Natural killer cell (primary cell): ENCODE measurements at regions not wholly inside any gene's neighbourhood (a gene's known extent, or its start where the extent isn't known, plus 50 kb on each side); places are given as distances from the start of the nearest gene placed in this dataset.

Source experiments
- ATAC-seq, 3 donors: fragments of 150-1000 bp in 2 of 3; fragments of 200-7000 bp in 1 of 3; cut with Tn5 transposase; 1 replicate in 1 of 3; 2 replicates in 2 of 3; pipeline ENCODE4 v1.10.0; 2021; ENCODE audit warnings: mild to moderate bottlenecking in 2 of 3, moderate library complexity in 2 of 3
- DNase-seq, 2 donors: peaks; one replicate each; pipeline versions ENCODE4 v3.0.0 to v3.0.0-alpha.2; 2013 to 2021; ENCODE audit warnings: mixed read lengths in 1 of 2
- H3K27ac ChIP-seq: one replicate; pipeline ENCODE4 v1.5.1; 2013; ENCODE audit warnings: mild to moderate bottlenecking, low read length
- H3K27me3 ChIP-seq: one replicate; pipeline ENCODE4 v1.6.1; 2013; ENCODE audit warnings: low read length; ENCODE audit not compliant: control insufficient read depth, insufficient read depth
- H3K36me3 ChIP-seq: one replicate; pipeline ENCODE4 v1.6.1; 2013; ENCODE audit warnings: low read length; ENCODE audit not compliant: control insufficient read depth, insufficient read depth
- H3K4me1 ChIP-seq: one replicate; pipeline ENCODE4 v1.6.1; 2013; ENCODE audit warnings: low read length; ENCODE audit not compliant: control insufficient read depth, insufficient read depth
- H3K4me3 ChIP-seq: one replicate; pipeline ENCODE4 v1.5.1; 2013; ENCODE audit warnings: low read length
- H3K9me3 ChIP-seq: one replicate; pipeline ENCODE4 v1.6.1; 2013; ENCODE audit warnings: low read length; ENCODE audit not compliant: control insufficient read depth, insufficient read depth
- H3K27ac Mint-ChIP-seq, 2 donors: one replicate each; pipeline ENCODE4 v1.8.0; 2022; ENCODE audit warnings: mild to moderate bottlenecking in 2 of 2, mixed read lengths in 2 of 2, moderate library complexity in 1 of 2
- H3K27me3 Mint-ChIP-seq, 2 donors: one replicate each; pipeline ENCODE4 v1.8.0; 2022; ENCODE audit warnings: low read depth in 2 of 2, mixed read lengths in 2 of 2
- H3K36me3 Mint-ChIP-seq: one replicate; pipeline ENCODE4 v1.8.0; 2022; ENCODE audit warnings: mixed read lengths
- H3K4me1 Mint-ChIP-seq, 2 donors: one replicate each; pipeline ENCODE4 v1.8.0; 2022; ENCODE audit warnings: mixed read lengths in 2 of 2
- H3K4me3 Mint-ChIP-seq: one replicate; pipeline ENCODE4 v1.8.0; 2022; ENCODE audit warnings: mild to moderate bottlenecking, moderate library complexity, mixed read lengths
- H3K9me3 Mint-ChIP-seq, 2 donors: one replicate each; pipeline ENCODE4 v1.8.0; 2022; ENCODE audit warnings: mixed read lengths in 2 of 2
- WGBS: methylation state at CpG from one replicate; pipeline ENCODE4 v1.1.7; 2013; ENCODE audit warnings: missing lambda C conversion rate; ENCODE audit not compliant: insufficient coverage; 5-methylcytosine and 5-hydroxymethylcytosine counted together
- intact Hi-C: fragments of 100-400 bp; cut with micrococcal nuclease; formaldehyde crosslinking; loops from one replicate; pipeline ENCODE4 v1.14.2; 2022
- TF ChIP-seq, protein P1 (sequence below): fragments of 200-600 bp; IDR thresholded peaks from one replicate; pipeline ENCODE4 v1.8.0; 2022; ENCODE audit warnings: antibody characterized with exemption

DNA sequence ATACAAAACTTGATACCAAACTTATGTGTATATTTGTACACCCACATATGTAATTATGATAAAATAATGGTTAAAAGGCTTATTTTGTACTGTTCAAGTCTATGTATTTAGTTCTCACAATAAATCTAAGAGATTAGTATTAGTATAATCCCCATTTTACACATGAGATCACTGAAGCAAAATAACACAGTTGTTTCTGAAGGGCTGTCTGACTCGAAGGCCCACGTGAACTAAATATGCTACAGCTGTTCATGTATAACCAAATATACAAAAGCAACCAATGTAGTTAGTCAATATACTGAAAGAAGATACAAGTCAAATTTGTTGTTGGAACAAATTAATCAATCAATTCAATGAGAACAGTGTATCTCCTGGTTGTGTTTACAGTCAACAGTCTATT lies 959.2 kb downstream of the EPHA7 start:
- H3K27ac Mint-ChIP-seq, result no peak overlapping the region
- H3K9me3 Mint-ChIP-seq, result peaks cover 14 to 17% of the 10 kb centered on the region in 2 donors
- H3K36me3 ChIP-seq, result no peaks in the 10 kb centered on the region
- H3K9me3 ChIP-seq, result no peaks in the 10 kb centered on the region
- TF ChIP-seq, protein P1, sequence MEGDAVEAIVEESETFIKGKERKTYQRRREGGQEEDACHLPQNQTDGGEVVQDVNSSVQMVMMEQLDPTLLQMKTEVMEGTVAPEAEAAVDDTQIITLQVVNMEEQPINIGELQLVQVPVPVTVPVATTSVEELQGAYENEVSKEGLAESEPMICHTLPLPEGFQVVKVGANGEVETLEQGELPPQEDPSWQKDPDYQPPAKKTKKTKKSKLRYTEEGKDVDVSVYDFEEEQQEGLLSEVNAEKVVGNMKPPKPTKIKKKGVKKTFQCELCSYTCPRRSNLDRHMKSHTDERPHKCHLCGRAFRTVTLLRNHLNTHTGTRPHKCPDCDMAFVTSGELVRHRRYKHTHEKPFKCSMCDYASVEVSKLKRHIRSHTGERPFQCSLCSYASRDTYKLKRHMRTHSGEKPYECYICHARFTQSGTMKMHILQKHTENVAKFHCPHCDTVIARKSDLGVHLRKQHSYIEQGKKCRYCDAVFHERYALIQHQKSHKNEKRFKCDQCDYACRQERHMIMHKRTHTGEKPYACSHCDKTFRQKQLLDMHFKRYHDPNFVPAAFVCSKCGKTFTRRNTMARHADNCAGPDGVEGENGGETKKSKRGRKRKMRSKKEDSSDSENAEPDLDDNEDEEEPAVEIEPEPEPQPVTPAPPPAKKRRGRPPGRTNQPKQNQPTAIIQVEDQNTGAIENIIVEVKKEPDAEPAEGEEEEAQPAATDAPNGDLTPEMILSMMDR, result no peak
- H3K4me3 Mint-ChIP-seq, result no peak overlapping the region
- no peaks in the 10 kb centered on the region for H3K4me1 Mint-ChIP-seq
- H3K27me3 ChIP-seq, result no peaks in the 10 kb centered on the region
- ATAC-seq (no peak), DNase-seq (no peak)
- H3K27ac ChIP-seq, result no peak overlapping the region
- no peaks in the 10 kb centered on the region for H3K27me3 Mint-ChIP-seq
- H3K4me1 ChIP-seq, result no peaks in the 10 kb centered on the region
- no CpG with 5 or more reads among the region's 2 CpGs for WGBS
- intact Hi-C loops, result no loop called here
- H3K4me3 ChIP-seq, result no peak overlapping the region
- peaks cover 5% of the 10 kb centered on the region for H3K36me3 Mint-ChIP-seq

- WGBS, result no CpG with 5 or more reads among the region's 1 CpG
- no peaks in the 10 kb centered on the region for H3K27me3 Mint-ChIP-seq
These were observed 959.8 kb downstream of the EPHA7 start for GRCh38 chr6:92459606-92460005.

GRCh38 chr6:92446052-92446451 lies 973.3 kb downstream of the EPHA7 start:
- H3K9me3 Mint-ChIP-seq, result peaks cover 7 to 17% of the 10 kb centered on the region in 2 donors
- H3K4me3 Mint-ChIP-seq, result no peak overlapping the region
- 80% methylated on average over 1 of the region's 3 CpGs for WGBS
- Histone ChIP-seq H3K4me3 (no peak overlapping the region), H3K4me1 (no peaks in the 10 kb centered on the region), H3K36me3 (no peaks in the 10 kb centered on the region), H3K9me3 (peaks cover 6% of the 10 kb centered on the region), H3K27me3 (no peaks in the 10 kb centered on the region), H3K27ac (no peak overlapping the region)
- intact Hi-C loops, result no loop called here
- H3K4me1 Mint-ChIP-seq, result no peaks in the 10 kb centered on the region
- H3K27me3 Mint-ChIP-seq, result no peaks in the 10 kb centered on the region
- no peak for ATAC-seq
- no peaks in the 10 kb centered on the region for H3K36me3 Mint-ChIP-seq
- no peak overlapping the region for H3K27ac Mint-ChIP-seq
- TF ChIP-seq, protein P1, result no peak
- no peak for DNase-seq

More at GRCh38 chr6:92459606-92460005, 959.8 kb downstream of the EPHA7 start:
- Mint-ChIP-seq H3K4me1 (no peaks in the 10 kb centered on the region), H3K27ac (no peak overlapping the region), H3K36me3 (peaks cover 5% of the 10 kb centered on the region), H3K9me3 (peaks cover 13 to 17% of the 10 kb centered on the region in 2 donors), H3K4me3 (no peak overlapping the region)
- TF ChIP-seq, protein P1, result no peak
- intact Hi-C loops, result no loop called here
- H3K27ac ChIP-seq, result no peak overlapping the region
- no peaks in the 10 kb centered on the region for H3K36me3 ChIP-seq
- no peak for DNase-seq
- no peak for ATAC-seq
- H3K9me3 ChIP-seq, result no peaks in the 10 kb centered on the region
- no peaks in the 10 kb centered on the region for H3K4me1 ChIP-seq
- no peak overlapping the region for H3K4me3 ChIP-seq
- no peaks in the 10 kb centered on the region for H3K27me3 ChIP-seq

DNA sequence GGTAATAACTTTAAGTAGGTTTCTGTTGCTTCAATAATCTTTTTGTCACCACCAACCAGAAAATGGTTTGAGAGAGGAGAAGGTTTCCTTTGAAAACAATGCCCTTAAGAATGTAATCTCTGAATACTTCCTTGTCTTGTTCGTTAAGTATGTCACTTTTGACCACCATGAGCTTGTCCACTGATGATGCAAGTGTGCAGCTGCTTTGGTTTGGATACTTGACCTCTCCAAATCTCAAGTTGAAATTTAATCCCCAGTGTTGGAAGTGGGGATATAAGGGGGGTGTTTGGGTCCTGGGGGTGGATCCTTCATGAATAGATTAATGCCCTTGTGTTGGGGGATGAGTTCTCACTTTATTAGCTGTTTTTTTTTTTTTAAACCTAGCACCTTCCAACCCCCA lies 985.4 kb downstream of the EPHA7 start:
- H3K36me3 Mint-ChIP-seq, result no peaks in the 10 kb centered on the region
- DNase-seq (no peak), ATAC-seq (no peak)
- H3K4me3 Mint-ChIP-seq, result no peak overlapping the region
- intact Hi-C loops, result no loop called here
- H3K9me3 ChIP-seq, result no peaks in the 10 kb centered on the region
- no peak overlapping the region for H3K27ac ChIP-seq
- peaks cover 8 to 9% of the 10 kb centered on the region in 2 donors for H3K9me3 Mint-ChIP-seq
- no peaks in the 10 kb centered on the region for H3K4me1 Mint-ChIP-seq
- no peaks in the 10 kb centered on the region for H3K36me3 ChIP-seq
- H3K27me3 Mint-ChIP-seq, result no peaks in the 10 kb centered on the region
- WGBS, result 67% methylated on average over 1 of the region's 1 CpG
- no peak overlapping the region for H3K27ac Mint-ChIP-seq
- H3K4me1 ChIP-seq, result no peaks in the 10 kb centered on the region
- H3K27me3 ChIP-seq, result no peaks in the 10 kb centered on the region
- H3K4me3 ChIP-seq, result no peak overlapping the region
- TF ChIP-seq, protein P1, result no peak
